SK-N-MC (cell line): ENCODE measurements at regions not wholly inside any gene's neighbourhood (a gene's known extent, or its start where the extent isn't known, plus 50 kb on each side); places are given as distances from the start of the nearest gene placed in this dataset.

Experiments
- EZH2 ChIP-seq: fragments of 200-600 bp; sonication (generic); IDR thresholded peaks from one replicate; pipeline ENCODE4 v1.6.1; 2017; ENCODE audit warnings: antibody characterized with exemption
- FOXP2 ChIP-seq: optimal IDR thresholded peaks from 2 replicates; pipeline ENCODE3; 2011; ENCODE audit warnings: mild to moderate bottlenecking, moderate library complexity; ENCODE audit not compliant: insufficient read depth; ENCODE audit errors: extremely low read length, control extremely low read depth
- POLR2AphosphoS5 ChIP-seq: IDR thresholded peaks from 2 replicates; pipeline ENCODE4 v1.6.1; 2012; ENCODE audit warnings: mild to moderate bottlenecking, low read depth, low read length, borderline replicate concordance

DNA sequence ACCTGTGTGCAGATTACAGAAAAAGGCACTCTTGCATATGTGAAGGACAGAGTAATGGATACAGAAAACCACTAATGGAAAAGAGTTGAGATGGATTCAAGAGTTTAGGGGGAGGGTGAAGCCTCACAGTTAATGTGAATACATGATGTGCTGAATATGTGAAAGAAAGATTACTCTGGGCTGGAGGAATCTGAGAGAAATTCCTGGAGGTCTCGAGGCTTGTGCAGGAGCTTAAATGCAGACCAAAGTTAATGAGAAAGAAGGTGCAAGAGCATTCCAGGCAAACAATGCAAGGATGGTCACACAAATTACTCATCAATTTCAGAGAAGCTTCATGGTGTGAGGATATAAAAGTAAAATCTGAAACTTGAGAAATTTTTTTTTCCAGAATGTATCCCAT is 768.8 kb downstream of the STPG2 start:
- TF ChIP-seq EZH2 = no peak
- TF ChIP-seq POLR2AphosphoS5 = no peak
- no peak for TF ChIP-seq FOXP2
